HG03378 (cell line): ENCODE measurements at regions not wholly inside any gene's neighbourhood (a gene's known extent, or its start where the extent isn't known, plus 50 kb on each side); places are given as distances from the start of the nearest gene placed in this dataset.
"Not testable (repeated sequence)": the region's sequence is repeated elsewhere in the genome, so short reads cannot be mapped to it uniquely, and the experiment has no call there.

Source experiments
- ATAC-seq: cut with Tn5 transposase; IDR thresholded peaks from one replicate; pipeline ENCODE4 v1.9.1; 2021; ENCODE audit warnings: mild to moderate bottlenecking, moderate library complexity; ENCODE audit not compliant: unreplicated experiment

- no peak for ATAC-seq
Observed at GRCh38 chr12:58009405-58010195, 68.2 kb downstream of the ATP23 start.

- ATAC-seq = no peak
Observed at GRCh38 chr12:58011676-58012075, 70.3 kb downstream of the ATP23 start.

- not testable (repeated sequence) for ATAC-seq
Observed at GRCh38 chr12:58022379-58023020, 81.1 kb downstream of the ATP23 start.

DNA sequence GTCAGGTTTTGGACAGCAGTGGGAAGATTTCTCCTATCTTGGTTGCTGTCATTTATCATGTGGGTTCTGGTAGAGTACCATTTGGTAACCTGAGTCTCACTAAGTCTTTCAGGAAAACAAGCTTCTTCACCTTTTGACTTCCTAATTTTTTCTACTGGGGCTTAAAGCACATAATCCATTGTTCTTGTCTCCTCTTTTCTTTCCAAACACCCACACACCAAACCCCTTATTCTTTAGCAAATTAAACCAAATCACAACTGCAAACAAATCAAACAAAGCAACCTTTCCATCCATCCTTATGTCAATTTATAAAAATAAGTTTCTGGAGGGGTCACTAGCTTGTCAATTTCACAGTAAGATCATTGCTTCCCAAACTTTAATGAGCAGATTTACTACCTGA, 84.1 kb downstream of the ATP23 start:
- ATAC-seq = no peak

DNA sequence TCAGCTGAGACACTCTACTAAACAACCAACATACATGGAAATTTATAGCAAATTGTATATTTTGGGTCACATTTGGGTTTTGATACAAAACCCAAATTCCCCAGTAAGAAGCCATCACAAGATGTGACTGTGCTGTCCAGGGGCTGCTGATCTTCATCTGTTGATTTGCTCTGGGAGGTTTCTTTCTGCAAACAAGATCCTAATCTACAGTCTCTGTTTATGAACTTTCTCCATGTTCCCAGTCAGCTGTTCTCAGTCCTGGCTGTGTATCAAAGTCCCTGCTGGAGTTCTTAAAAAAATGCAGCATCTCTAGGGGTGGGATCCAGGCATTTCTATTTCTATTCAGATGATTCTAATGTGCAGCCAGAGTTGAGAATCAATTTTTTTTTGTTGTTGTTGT, 85.1 kb downstream of the ATP23 start:
- ATAC-seq = no peak

DNA sequence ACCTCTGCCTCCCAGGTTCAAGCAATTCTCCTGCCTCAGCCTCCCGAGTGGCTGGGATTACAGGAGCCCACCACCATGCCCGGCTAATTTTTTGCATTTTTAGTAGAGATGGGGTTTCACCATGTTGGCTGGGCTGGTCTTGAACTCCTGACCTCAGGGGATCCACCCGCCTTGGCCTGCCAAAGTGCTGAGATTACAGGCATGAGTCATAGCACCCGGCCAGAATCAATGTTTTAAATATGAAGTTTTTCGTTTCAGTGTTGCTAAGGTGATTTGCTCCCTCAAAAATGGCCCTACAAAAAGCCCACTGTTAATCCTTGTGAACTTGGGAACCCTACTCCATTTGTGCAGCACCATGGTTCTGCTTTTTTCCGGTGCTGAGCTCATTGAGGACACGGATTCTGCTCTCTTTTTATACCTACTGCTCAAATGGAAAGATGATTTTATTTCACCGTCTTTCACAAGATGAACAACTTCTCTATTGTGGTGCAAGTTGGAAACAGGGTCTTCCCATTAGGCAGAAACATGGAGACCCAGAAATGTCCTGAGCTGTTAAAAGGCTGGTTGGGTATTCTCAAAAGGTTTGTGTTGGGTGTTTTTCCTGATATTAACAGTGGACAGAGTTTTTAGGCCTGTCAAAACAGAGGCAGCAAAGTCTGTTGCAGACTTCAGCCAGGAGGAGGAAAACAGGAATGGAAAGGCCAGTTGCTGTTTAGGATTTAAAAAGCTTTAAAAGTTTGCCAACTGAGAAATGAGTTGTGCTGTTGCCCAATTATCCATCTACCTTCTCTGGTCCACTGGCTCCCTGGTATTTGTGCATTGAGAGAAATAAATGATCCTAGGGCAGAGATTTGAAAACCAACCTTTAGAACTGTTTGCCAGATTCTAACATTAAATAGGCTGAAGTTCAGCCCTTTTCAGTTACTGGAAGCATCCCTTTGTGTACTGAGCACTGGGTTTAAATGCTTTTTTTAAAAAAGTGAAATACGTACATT, 85.8 kb downstream of the ATP23 start:
- no peak for ATAC-seq

GRCh38 chr12:58028294-58028693, 86.9 kb downstream of the ATP23 start:
- ATAC-seq = no peak

DNA sequence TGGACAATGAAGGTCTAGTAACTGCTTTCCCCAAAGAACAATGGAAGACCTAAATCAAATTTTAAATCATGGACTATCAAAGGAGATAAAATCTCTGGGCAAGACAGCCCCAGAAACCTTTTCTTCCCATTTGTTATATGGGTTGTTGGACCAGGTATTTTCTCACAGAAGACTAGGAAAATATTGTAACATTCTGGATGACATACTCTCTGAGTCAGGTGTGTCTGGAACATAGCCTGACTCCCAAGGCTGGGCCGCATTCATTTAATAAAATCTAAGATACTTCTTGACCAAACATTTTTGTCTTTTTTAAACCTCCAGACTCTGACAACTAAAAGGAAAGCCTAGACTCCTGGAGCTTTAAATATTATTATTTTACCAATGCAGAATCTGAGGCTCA, 87.9 kb downstream of the ATP23 start:
- ATAC-seq = no peak

DNA sequence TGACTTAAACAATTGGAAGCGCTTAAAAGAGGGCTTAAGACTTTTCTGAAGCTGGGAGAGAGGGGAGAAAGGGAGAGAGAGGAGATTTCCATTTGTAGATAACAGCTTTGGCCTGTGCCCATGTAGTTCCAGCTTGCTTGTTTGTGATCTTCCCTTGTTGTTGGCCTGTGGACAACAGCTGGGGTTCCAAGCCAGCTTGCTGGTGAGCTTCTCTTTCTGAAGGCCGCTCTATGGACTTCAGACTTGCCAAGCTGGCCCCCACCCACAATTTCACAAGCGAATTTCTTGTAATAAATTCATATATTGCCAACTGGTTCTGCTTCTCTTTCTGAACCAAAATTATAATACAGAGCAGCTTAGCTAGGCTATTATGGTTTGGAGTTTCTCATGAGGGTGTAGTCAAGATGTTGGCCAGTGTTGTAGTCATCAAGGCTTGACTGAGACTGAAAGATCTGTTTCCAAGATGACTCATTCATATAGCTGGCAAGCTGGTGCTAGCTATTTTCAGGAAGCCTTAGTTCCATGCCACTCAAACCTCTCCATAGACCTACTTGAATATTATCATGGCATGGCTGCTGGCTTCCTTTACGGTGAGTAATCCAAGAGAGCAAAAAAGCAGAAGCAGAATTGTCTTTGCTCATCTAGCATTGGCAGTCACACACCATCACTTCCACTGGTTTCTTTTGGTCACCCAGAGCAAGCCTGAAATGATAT, 89.4 kb downstream of the ATP23 start:
- ATAC-seq = no peak

DNA sequence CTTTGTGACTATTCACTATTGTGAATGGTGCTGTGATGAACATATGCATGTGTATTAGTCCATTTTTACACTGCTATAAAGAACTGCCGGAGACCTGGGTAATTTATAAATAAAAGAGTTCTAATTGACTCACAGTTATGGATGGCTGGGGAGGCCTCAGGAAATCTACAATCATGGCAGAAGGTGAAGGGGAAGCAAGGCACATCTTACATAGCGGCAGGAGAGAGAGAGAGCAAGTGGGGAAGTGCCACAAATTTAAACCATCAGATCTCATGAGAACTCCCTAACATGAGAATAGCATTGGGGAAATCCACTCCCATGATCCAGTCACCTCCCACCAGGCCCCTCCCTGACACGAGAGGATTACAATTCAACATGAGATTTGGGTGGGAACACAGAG, 90.8 kb downstream of the ATP23 start:
- ATAC-seq = no peak

GRCh38 chr12:58033831-58034230, 92.5 kb downstream of the ATP23 start:
- ATAC-seq = no peak

DNA sequence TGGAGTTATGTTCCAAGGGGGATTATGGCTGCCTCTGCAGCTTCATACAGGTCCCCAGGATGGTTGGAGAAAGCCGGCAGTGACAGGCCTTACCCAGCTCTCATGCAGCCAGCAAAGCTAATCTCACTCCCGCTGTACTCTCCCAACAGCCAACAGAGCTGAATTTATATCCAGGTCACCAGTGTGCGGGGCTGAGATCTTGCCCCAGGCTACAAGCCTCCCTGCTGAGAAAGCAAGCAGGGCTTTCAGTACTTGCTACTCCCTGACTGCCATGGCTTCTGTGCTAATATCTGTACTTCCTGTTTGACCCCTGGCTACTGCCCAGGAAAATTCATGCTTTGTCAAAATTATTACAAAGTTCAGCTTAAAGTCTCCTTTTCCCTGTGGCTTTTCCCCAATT, 92.9 kb downstream of the ATP23 start:
- ATAC-seq = no peak

- ATAC-seq = no peak
Observed at GRCh38 chr12:58034712-58035111, 93.3 kb downstream of the ATP23 start.

DNA sequence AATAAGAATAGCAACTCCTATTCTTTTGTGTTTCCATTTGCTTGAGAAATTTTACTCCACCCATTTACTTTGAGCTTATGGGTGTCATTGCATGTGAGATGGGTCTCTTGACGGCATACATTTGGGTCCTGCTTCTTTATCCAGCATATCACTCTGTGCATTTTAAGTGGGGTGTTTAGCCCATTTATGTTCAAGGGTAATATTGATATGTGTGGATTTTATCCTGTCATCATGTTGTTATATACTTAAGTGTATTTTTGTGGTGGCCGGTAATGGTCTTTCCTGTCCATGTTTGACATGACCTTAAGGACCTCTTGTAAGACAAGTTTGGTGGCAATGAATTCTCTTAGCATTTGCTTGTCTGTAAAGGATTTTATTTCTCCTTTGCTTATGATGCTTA, 100.1 kb downstream of the ATP23 start:
- no peak for ATAC-seq

- no peak for ATAC-seq
Observed at GRCh38 chr12:58044966-58045365, 103.6 kb downstream of the ATP23 start.

- no peak for ATAC-seq
Observed at GRCh38 chr12:58046271-58046670, 104.9 kb downstream of the ATP23 start.

DNA sequence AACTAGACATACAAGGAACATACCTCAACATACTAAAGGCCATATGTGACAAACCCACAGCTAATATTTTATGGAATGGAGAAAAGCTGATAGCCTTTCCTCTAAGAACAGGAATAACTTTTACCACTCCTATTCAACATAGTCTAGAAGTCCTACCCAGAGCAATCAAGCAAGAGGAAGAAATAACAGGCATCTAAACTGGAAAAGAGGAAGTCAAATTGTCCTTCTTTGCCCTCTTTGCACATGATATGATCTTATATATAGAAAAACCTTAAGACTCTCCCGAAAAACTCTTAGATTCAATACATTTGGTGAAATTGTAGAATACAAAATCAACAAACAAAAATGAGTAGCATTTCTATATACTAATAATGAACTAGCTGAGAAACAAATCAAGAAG, 110.0 kb downstream of the ATP23 start:
- ATAC-seq = no peak

DNA sequence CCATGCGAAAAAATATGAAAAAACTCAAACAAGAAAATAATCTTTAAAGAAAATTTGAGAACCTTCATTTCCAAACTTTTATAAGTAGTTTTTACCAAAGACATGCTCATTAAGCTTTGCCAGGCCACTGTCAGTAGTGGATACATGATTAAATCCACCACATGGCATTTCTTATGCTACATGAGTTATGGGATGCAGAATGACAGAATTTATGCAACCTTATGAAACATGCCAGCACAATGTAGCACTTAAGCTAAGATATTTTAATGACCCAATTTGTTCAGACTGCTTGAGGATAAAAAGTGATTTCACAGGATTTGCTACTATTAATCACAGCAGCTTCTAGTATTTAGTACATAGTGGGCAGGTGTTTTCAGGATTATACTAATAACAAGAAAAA, 123.3 kb downstream of the ATP23 start:
- no peak for ATAC-seq

DNA sequence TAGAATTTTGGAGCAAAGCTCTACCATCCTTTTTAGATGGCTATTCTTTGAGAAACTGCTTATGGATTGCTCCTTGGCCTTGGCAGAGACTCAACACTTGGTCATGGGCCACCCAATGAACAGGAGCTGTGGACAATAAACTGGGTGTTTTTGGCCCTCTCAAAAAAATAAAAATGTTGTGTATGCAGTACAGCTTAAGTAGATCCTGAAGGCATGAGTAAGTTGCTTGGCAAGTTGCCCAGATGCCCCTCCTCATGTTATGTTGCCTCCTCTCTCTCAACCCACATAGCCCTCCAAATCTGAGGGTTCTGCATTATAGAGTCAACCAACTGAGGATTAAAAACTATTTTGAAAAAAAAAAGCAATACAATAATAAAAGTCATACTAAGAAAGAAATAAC, 124.9 kb downstream of the ATP23 start:
- no peak for ATAC-seq

DNA sequence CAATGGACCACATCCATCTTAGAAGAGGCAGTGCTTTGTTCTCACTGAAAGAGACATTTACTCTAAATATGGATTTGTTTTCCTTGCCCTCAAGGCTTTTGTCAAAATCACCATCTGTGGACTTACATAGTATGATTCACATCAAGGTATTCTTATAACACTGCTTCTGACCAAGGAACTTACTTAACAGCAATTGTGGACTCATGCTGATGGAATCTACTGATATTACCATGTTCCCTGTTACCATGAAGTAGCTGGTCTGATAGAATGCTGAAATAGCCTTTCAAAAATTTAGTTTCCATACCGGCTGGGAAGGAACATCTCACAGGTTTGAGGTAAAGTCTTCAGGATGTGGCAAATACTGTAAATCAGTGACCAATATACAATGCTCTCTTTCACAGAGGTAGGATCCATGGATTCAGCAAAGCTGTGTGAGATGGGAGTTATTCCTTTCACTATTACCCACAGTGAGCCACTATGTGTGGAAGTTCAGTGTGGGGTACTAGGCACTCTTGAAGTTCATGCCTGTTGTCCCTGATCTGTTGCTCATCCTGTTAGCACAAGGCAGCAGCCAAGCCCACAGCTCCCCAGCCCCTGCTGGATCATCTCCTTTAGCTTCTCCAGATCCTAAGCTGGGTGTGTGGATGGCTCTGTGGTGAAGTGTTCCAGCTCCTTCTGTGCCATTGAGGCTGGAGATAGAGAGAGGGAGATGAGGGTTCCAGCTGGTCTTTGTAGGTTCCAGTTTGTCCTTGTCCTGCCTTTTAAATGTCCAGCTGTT, 126.4 kb downstream of the ATP23 start:
- no peak for ATAC-seq
